ENCODE measurements at regions not wholly inside any gene's neighbourhood (a gene's known extent, or its start where the extent isn't known, plus 50 kb on each side); places are given as distances from the start of the nearest gene placed in this dataset.

DNA sequence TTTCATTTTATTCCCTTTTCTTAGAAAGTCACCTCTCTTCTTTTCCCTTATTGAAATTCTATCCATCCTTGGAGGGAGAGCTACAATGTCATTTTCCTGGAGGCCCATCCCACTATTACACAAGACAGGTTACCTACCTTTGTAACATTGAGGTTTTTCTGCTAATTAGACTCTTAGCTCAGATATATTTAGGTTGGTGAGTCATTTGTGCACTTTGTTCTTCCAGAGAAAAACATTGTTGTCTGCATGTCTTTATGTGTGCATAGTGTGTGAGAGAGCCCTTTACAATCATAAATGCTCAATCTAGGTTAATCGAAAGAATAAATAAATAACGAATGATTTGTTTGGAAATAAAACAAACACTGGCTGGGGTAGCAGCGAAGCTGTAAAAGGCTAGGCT lies 191.8 kb downstream of the DACT1 start:
- H3K9me3 ChIP-seq (ENCODE audit: control insufficient read depth, low read length) = peaks cover 6% of the 10 kb centered on the region
- H3K4me1 ChIP-seq (ENCODE audit: control insufficient read depth, insufficient read depth, low read length) = no peaks in the 10 kb centered on the region
- peaks cover 4% of the 10 kb centered on the region for H3K27me3 ChIP-seq (replicated peaks; ENCODE audit: control insufficient read depth, insufficient read depth, low read length)
- no peaks in the 10 kb centered on the region for H3K36me3 ChIP-seq (ENCODE audit: control insufficient read depth, insufficient read depth, low read length, severe bottlenecking)
- no peak overlapping the region for H3K9ac ChIP-seq (ENCODE audit: low read length)
- peak; percentile 16 for DNase-seq (ENCODE audit: low read depth)
- no peak overlapping the region for H3K4me3 ChIP-seq (ENCODE audit: low read length)

DNA sequence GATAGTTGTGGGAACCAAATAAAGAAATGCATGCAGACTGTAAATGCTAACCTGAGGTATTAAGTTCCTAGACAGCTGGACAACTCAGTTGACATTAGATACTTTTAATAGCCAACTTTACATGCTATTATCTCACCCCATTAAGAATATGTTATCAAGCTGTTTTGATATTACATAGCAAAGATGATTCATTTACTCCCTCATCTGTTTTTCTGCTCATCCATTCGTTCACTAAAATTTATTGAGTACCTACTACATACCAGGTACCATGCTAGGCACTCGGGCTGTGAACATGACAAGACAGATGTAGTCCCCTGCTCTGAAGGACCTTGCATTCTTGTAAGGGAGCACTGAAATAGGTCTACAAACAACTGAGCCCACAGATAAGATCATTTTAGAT lies 192.4 kb downstream of the DACT1 start:
- Histone ChIP-seq H3K4me1 (ENCODE audit: control insufficient read depth, insufficient read depth, low read length) (no peaks in the 10 kb centered on the region), H3K4me3 (ENCODE audit: low read length) (no peak overlapping the region), H3K36me3 (ENCODE audit: control insufficient read depth, insufficient read depth, low read length, severe bottlenecking) (no peaks in the 10 kb centered on the region), H3K27me3 (replicated peaks; ENCODE audit: control insufficient read depth, insufficient read depth, low read length) (peaks cover 4% of the 10 kb centered on the region), H3K9me3 (ENCODE audit: control insufficient read depth, low read length) (peaks cover 6% of the 10 kb centered on the region), H3K9ac (ENCODE audit: low read length) (no peak overlapping the region)
- no peak for DNase-seq (ENCODE audit: low read depth)

GRCh38 chr14:58832095-58832521 lies 194.3 kb downstream of the DACT1 start:
- Histone ChIP-seq H3K36me3 (ENCODE audit: control insufficient read depth, insufficient read depth, low read length, severe bottlenecking) (no peaks in the 10 kb centered on the region), H3K9me3 (ENCODE audit: control insufficient read depth, low read length) (peaks cover 3% of the 10 kb centered on the region), H3K9ac (ENCODE audit: low read length) (no peak overlapping the region), H3K4me3 (ENCODE audit: low read length) (no peak overlapping the region), H3K4me1 (ENCODE audit: control insufficient read depth, insufficient read depth, low read length) (no peaks in the 10 kb centered on the region), H3K27me3 (replicated peaks; ENCODE audit: control insufficient read depth, insufficient read depth, low read length) (peaks cover 4% of the 10 kb centered on the region)
- no peak for DNase-seq (ENCODE audit: low read depth)

GRCh38 chr14:58833634-58834378 lies 196.0 kb downstream of the DACT1 start:
- no peak for DNase-seq (ENCODE audit: low read depth)
- no peaks in the 10 kb centered on the region for H3K36me3 ChIP-seq (ENCODE audit: control insufficient read depth, insufficient read depth, low read length, severe bottlenecking)
- H3K9me3 ChIP-seq (ENCODE audit: control insufficient read depth, low read length) = no peaks in the 10 kb centered on the region
- peaks cover 4% of the 10 kb centered on the region for H3K27me3 ChIP-seq (replicated peaks; ENCODE audit: control insufficient read depth, insufficient read depth, low read length)
- H3K9ac ChIP-seq (ENCODE audit: low read length) = no peak overlapping the region
- H3K4me3 ChIP-seq (ENCODE audit: low read length) = no peak overlapping the region
- H3K4me1 ChIP-seq (ENCODE audit: control insufficient read depth, insufficient read depth, low read length) = no peaks in the 10 kb centered on the region

DNA sequence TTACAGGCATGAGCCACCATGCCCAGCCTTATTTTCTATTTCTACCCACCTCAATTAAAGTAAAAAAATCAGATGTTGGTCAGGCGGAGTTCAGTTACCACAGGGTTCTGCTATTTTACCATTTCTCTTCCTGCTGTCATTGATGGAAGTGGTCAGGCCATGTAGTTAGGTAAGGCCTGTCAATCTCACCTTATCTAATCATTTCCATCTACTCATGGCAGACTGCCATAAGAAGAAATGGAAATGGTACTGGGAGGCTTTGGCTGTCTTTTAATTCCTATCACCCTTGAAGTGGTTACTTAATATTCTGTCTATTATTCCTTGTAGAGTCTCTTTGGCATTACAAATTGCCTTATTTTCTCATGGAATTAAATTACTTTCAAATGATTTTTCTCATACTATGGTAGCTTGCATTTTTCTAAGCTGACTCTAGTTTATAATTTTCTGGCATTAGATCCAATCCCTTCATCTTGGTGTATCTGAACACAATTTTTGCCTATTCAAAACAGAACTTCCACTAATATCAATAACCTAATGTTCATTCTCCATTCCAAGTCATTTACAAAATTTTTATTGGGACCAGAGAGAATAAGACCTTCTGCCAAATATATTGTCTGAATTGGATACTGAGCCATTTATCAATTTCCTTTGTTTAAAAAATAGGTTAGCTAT lies 198.7 kb downstream of the DACT1 start:
- Histone ChIP-seq H3K27me3 (replicated peaks; ENCODE audit: control insufficient read depth, insufficient read depth, low read length) (peaks cover 4% of the 10 kb centered on the region), H3K36me3 (ENCODE audit: control insufficient read depth, insufficient read depth, low read length, severe bottlenecking) (no peaks in the 10 kb centered on the region), H3K9ac (ENCODE audit: low read length) (no peak overlapping the region), H3K4me1 (ENCODE audit: control insufficient read depth, insufficient read depth, low read length) (no peaks in the 10 kb centered on the region), H3K9me3 (ENCODE audit: control insufficient read depth, low read length) (no peaks in the 10 kb centered on the region), H3K4me3 (ENCODE audit: low read length) (no peak overlapping the region)
- DNase-seq (ENCODE audit: low read depth) = no peak

DNA sequence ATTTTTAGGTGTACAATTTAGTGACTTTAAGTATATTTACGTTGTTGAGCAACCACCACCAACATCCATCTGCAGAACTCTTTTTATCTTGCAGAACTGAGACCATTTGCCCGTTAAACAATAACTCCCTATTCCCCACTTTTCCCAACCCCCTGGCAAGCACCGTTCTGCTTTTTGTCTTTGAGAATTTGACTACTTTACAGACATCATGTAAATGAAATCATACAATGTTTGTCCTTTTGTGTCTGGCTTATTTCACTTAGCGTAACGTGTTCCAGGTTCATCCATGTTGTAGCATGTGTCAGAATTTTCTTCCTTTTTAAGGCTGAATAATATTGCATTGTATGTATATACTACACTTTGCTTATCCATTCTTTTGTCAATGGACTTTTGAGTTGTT lies 201.5 kb downstream of the DACT1 start:
- H3K9ac ChIP-seq (ENCODE audit: low read length) = no peak overlapping the region
- no peaks in the 10 kb centered on the region for H3K4me1 ChIP-seq (ENCODE audit: control insufficient read depth, insufficient read depth, low read length)
- no peaks in the 10 kb centered on the region for H3K36me3 ChIP-seq (ENCODE audit: control insufficient read depth, insufficient read depth, low read length, severe bottlenecking)
- H3K9me3 ChIP-seq (ENCODE audit: control insufficient read depth, low read length) = no peaks in the 10 kb centered on the region
- DNase-seq (ENCODE audit: low read depth) = no peak
- H3K27me3 ChIP-seq (replicated peaks; ENCODE audit: control insufficient read depth, insufficient read depth, low read length) = no peaks in the 10 kb centered on the region
- no peak overlapping the region for H3K4me3 ChIP-seq (ENCODE audit: low read length)

- Histone ChIP-seq H3K4me3 (ENCODE audit: low read length) (no peak overlapping the region), H3K4me1 (ENCODE audit: control insufficient read depth, insufficient read depth, low read length) (no peaks in the 10 kb centered on the region), H3K9ac (ENCODE audit: low read length) (no peak overlapping the region), H3K9me3 (ENCODE audit: control insufficient read depth, low read length) (no peaks in the 10 kb centered on the region), H3K27me3 (replicated peaks; ENCODE audit: control insufficient read depth, insufficient read depth, low read length) (no peaks in the 10 kb centered on the region), H3K36me3 (ENCODE audit: control insufficient read depth, insufficient read depth, low read length, severe bottlenecking) (no peaks in the 10 kb centered on the region)
- no peak for DNase-seq (ENCODE audit: low read depth)
These were observed 206.8 kb downstream of the DACT1 start for GRCh38 chr14:58844544-58844943.

GRCh38 chr14:58846682-58847465 lies 209.1 kb downstream of the DACT1 start:
- H3K27me3 ChIP-seq (replicated peaks; ENCODE audit: control insufficient read depth, insufficient read depth, low read length) = no peaks in the 10 kb centered on the region
- no peak for DNase-seq (ENCODE audit: low read depth)
- no peaks in the 10 kb centered on the region for H3K4me1 ChIP-seq (ENCODE audit: control insufficient read depth, insufficient read depth, low read length)
- H3K36me3 ChIP-seq (ENCODE audit: control insufficient read depth, insufficient read depth, low read length, severe bottlenecking) = no peaks in the 10 kb centered on the region
- H3K4me3 ChIP-seq (ENCODE audit: low read length) = no peak overlapping the region
- H3K9me3 ChIP-seq (ENCODE audit: control insufficient read depth, low read length) = peaks cover 10% of the 10 kb centered on the region
- no peak overlapping the region for H3K9ac ChIP-seq (ENCODE audit: low read length)

GRCh38 chr14:58848365-58848764 lies 210.6 kb downstream of the DACT1 start:
- H3K4me1 ChIP-seq (ENCODE audit: control insufficient read depth, insufficient read depth, low read length) = no peaks in the 10 kb centered on the region
- peaks cover 10% of the 10 kb centered on the region for H3K9me3 ChIP-seq (ENCODE audit: control insufficient read depth, low read length)
- H3K36me3 ChIP-seq (ENCODE audit: control insufficient read depth, insufficient read depth, low read length, severe bottlenecking) = no peaks in the 10 kb centered on the region
- no peak for DNase-seq (ENCODE audit: low read depth)
- no peak overlapping the region for H3K4me3 ChIP-seq (ENCODE audit: low read length)
- H3K9ac ChIP-seq (ENCODE audit: low read length) = no peak overlapping the region
- no peaks in the 10 kb centered on the region for H3K27me3 ChIP-seq (replicated peaks; ENCODE audit: control insufficient read depth, insufficient read depth, low read length)

- no peak overlapping the region for H3K4me3 ChIP-seq (ENCODE audit: low read length)
- no peak for DNase-seq (ENCODE audit: low read depth)
These were observed 211.8 kb downstream of the DACT1 start for GRCh38 chr14:58849601-58850000.

DNA sequence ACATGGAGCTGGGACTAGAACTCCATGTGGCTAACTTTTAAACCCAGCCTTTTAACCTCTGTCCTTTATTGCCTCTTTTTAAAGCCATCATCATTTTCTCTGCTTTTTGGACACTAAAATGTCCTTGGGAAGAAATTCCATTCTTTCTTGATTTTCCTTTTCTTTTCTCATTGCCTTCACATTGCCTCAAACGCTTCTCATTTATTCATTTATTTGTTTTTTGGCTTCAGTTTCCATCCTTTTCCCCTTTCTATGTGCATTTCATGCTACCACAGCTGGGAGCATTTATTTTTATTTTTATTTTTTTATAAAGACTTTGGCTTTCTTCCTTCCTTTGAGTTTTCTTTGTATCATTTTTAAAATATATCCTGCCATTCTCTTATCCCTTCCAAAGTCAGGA lies 212.2 kb downstream of the DACT1 start:
- H3K9ac ChIP-seq (ENCODE audit: low read length) = no peak overlapping the region
- H3K9me3 ChIP-seq (ENCODE audit: control insufficient read depth, low read length) = peaks cover 10% of the 10 kb centered on the region
- no peak overlapping the region for H3K4me3 ChIP-seq (ENCODE audit: low read length)
- no peaks in the 10 kb centered on the region for H3K27me3 ChIP-seq (replicated peaks; ENCODE audit: control insufficient read depth, insufficient read depth, low read length)
- DNase-seq (ENCODE audit: low read depth) = no peak
- no peaks in the 10 kb centered on the region for H3K36me3 ChIP-seq (ENCODE audit: control insufficient read depth, insufficient read depth, low read length, severe bottlenecking)
- H3K4me1 ChIP-seq (ENCODE audit: control insufficient read depth, insufficient read depth, low read length) = no peaks in the 10 kb centered on the region

More at GRCh38 chr14:58849601-58850000, 211.8 kb downstream of the DACT1 start:
- H3K27me3 ChIP-seq (replicated peaks; ENCODE audit: control insufficient read depth, insufficient read depth, low read length) = no peaks in the 10 kb centered on the region
- H3K9ac ChIP-seq (ENCODE audit: low read length) = no peak overlapping the region
- H3K36me3 ChIP-seq (ENCODE audit: control insufficient read depth, insufficient read depth, low read length, severe bottlenecking) = no peaks in the 10 kb centered on the region
- no peaks in the 10 kb centered on the region for H3K4me1 ChIP-seq (ENCODE audit: control insufficient read depth, insufficient read depth, low read length)
- H3K9me3 ChIP-seq (ENCODE audit: control insufficient read depth, low read length) = peaks cover 10% of the 10 kb centered on the region

Data from adipocyte (in vitro differentiated cells).